Vagina (tissue), 2 donors: ENCODE measurements at regions not wholly inside any gene's neighbourhood (a gene's known extent, or its start where the extent isn't known, plus 50 kb on each side); places are given as distances from the start of the nearest gene placed in this dataset.

ENCODE experiments used
- DNase-seq, 2 donors: peaks; one replicate each; pipeline ENCODE4 v3.0.0-alpha.2; 2017; ENCODE audit errors: extremely low spot score in 2 of 2
- H3K27ac ChIP-seq: fragments of 200-600 bp; sonication (generic); one replicate; pipeline ENCODE4 v1.5.1; 2019
- H3K27me3 ChIP-seq: fragments of 200-600 bp; sonication (generic); one replicate; pipeline ENCODE4 v1.5.1; 2019
- H3K36me3 ChIP-seq, 2 donors: fragments of 200-600 bp; sonication (generic); one replicate each; pipeline ENCODE4 v1.5.1; 2017 to 2019
- H3K4me1 ChIP-seq: fragments of 200-600 bp; sonication (generic); one replicate; pipeline ENCODE4 v1.5.1; 2019
- H3K4me3 ChIP-seq, 2 donors: fragments of 200-600 bp; sonication (generic); 1 replicate in 1 of 2; 2 replicates in 1 of 2; pipeline ENCODE4 v1.5.1; 2016 to 2019
- H3K9me3 ChIP-seq: fragments of 200-600 bp; sonication (generic); one replicate; pipeline ENCODE4 v1.5.1; 2019
- CTCF ChIP-seq, 3 experiments: fragments of 450-650 bp in 2 of 3; fragments of 200-600 bp in 1 of 3; sonication (generic) in 1 of 3; IDR thresholded peaks; one replicate each; pipeline ENCODE4 v1.5.1; 2017 to 2019; ENCODE audit warnings: antibody characterized with exemption in 3 of 3, mild to moderate bottlenecking in 2 of 3, moderate library complexity in 2 of 3
- POLR2A ChIP-seq, 2 donors: fragments of 450-650 bp; IDR thresholded peaks; one replicate each; pipeline ENCODE4 v1.6.1; 2017; ENCODE audit warnings: antibody characterized with exemption in 2 of 2, mild to moderate bottlenecking in 2 of 2, moderate library complexity in 2 of 2
- POLR2AphosphoS5 ChIP-seq, 2 donors: sonication (generic); formaldehyde crosslinking; IDR thresholded peaks; one replicate each; pipeline ENCODE4 v1.9.0; 2017; ENCODE audit warnings: antibody characterized with exemption in 2 of 2, mild to moderate bottlenecking in 2 of 2, low read depth in 1 of 2; ENCODE audit not compliant: insufficient read depth in 1 of 2
- intact Hi-C: fragments of 100-400 bp; cut with DNase I; formaldehyde crosslinking; loops from one replicate; pipeline ENCODE4 v1.15.1; 2023

- intact Hi-C loops, result no loop called here
- Histone ChIP-seq H3K36me3 (no peaks in the 10 kb centered on the region), H3K27ac (no peak overlapping the region), H3K27me3 (no peaks in the 10 kb centered on the region), H3K4me3 (no peak overlapping the region), H3K9me3 (no peaks in the 10 kb centered on the region), H3K4me1 (peaks cover 10% of the 10 kb centered on the region)
- no peak for TF ChIP-seq CTCF (IDR thresholded peaks at IDR 0.05)
- no peak for TF ChIP-seq POLR2AphosphoS5 (IDR thresholded peaks at IDR 0.05; ENCODE audit: insufficient read depth in 1 of 2, low read depth in 1 of 2)
- no peak for DNase-seq
Measured at GRCh38 chr2:67970071-67970470, 92.7 kb downstream of the C1D start.

GRCh38 chr2:67970542-67970941, 92.3 kb downstream of the C1D start:
- H3K27ac ChIP-seq, result no peak overlapping the region
- no peak overlapping the region for H3K4me3 ChIP-seq
- no peaks in the 10 kb centered on the region for H3K9me3 ChIP-seq
- H3K36me3 ChIP-seq, result no peaks in the 10 kb centered on the region
- H3K4me1 ChIP-seq, result peaks cover 15% of the 10 kb centered on the region
- no peak for DNase-seq
- intact Hi-C loops, result no loop called here
- TF ChIP-seq POLR2A (IDR thresholded peaks at IDR 0.05), result no peak
- TF ChIP-seq CTCF (IDR thresholded peaks at IDR 0.05), result no peak
- no peak for TF ChIP-seq POLR2AphosphoS5 (IDR thresholded peaks at IDR 0.05; ENCODE audit: insufficient read depth in 1 of 2, low read depth in 1 of 2)
- H3K27me3 ChIP-seq, result no peaks in the 10 kb centered on the region

- intact Hi-C loops, result no loop called here
- Histone ChIP-seq H3K27me3 (no peaks in the 10 kb centered on the region), H3K4me3 (no peak overlapping the region), H3K9me3 (no peaks in the 10 kb centered on the region), H3K27ac (no peak overlapping the region), H3K4me1 (peaks cover 17% of the 10 kb centered on the region), H3K36me3 (no peaks in the 10 kb centered on the region)
- TF ChIP-seq POLR2A (IDR thresholded peaks at IDR 0.05), result no peak
- TF ChIP-seq POLR2AphosphoS5 (IDR thresholded peaks at IDR 0.05; ENCODE audit: insufficient read depth in 1 of 2, low read depth in 1 of 2), result peak in 1 of 2 donors; percentile 43
- DNase-seq, result no peak
Measured at GRCh38 chr2:67974559-67975430, 88.0 kb downstream of the C1D start.

GRCh38 chr2:67977464-67977863, 85.3 kb downstream of the C1D start:
- TF ChIP-seq POLR2AphosphoS5 (IDR thresholded peaks at IDR 0.05; ENCODE audit: insufficient read depth in 1 of 2, low read depth in 1 of 2) (no peak), CTCF (IDR thresholded peaks at IDR 0.05) (no peak), POLR2A (IDR thresholded peaks at IDR 0.05) (no peak)
- Histone ChIP-seq H3K36me3 (no peaks in the 10 kb centered on the region), H3K27me3 (no peaks in the 10 kb centered on the region), H3K4me3 (no peak overlapping the region), H3K9me3 (no peaks in the 10 kb centered on the region), H3K4me1 (peaks cover 17% of the 10 kb centered on the region), H3K27ac (no peak overlapping the region)
- DNase-seq, result no peak
- intact Hi-C loops, result no loop called here

GRCh38 chr2:67982956-67983355, 79.8 kb downstream of the C1D start:
- Histone ChIP-seq H3K36me3 (no peaks in the 10 kb centered on the region), H3K9me3 (no peaks in the 10 kb centered on the region), H3K4me3 (no peak overlapping the region), H3K4me1 (no peaks in the 10 kb centered on the region), H3K27ac (no peak overlapping the region), H3K27me3 (no peaks in the 10 kb centered on the region)
- intact Hi-C loops, result no loop called here
- TF ChIP-seq POLR2AphosphoS5 (IDR thresholded peaks at IDR 0.05; ENCODE audit: insufficient read depth in 1 of 2, low read depth in 1 of 2) (no peak), POLR2A (IDR thresholded peaks at IDR 0.05) (no peak), CTCF (IDR thresholded peaks at IDR 0.05) (no peak)
- no peak for DNase-seq
